Naive B cell (primary cell): ENCODE measurements at regions not wholly inside any gene's neighbourhood (a gene's known extent, or its start where the extent isn't known, plus 50 kb on each side); places are given as distances from the start of the nearest gene placed in this dataset.
"Not testable (repeated sequence)": the region's sequence is repeated elsewhere in the genome, so short reads cannot be mapped to it uniquely, and the experiment has no call there.

Experiments
- ATAC-seq, 2 donors: fragments of 150-1000 bp; cut with Tn5 transposase; 2 replicates each; pipeline ENCODE4 v1.10.0; 2021; ENCODE audit warnings: low read depth in 2 of 2, mild to moderate bottlenecking in 2 of 2, moderate library complexity in 2 of 2
- DNase-seq: peaks from one replicate; pipeline ENCODE4 v3.0.0; 2022
- H3K27ac Mint-ChIP-seq, 6 donors: one replicate each; pipeline ENCODE4 v1.8.0; 2020 to 2022; ENCODE audit warnings: mild to moderate bottlenecking in 6 of 6, mixed read lengths in 6 of 6, moderate library complexity in 5 of 6, inconsistent platforms in 2 of 6
- H3K27me3 Mint-ChIP-seq, 3 donors: one replicate each; pipeline ENCODE4 v1.8.0; 2021 to 2022; ENCODE audit warnings: mixed read lengths in 3 of 3, mild to moderate bottlenecking in 1 of 3
- H3K36me3 Mint-ChIP-seq, 2 donors: one replicate each; pipeline ENCODE4 v1.8.0; 2020 to 2022; ENCODE audit warnings: mixed read lengths in 2 of 2, inconsistent platforms in 1 of 2, mild to moderate bottlenecking in 1 of 2
- H3K4me1 Mint-ChIP-seq, 3 donors: one replicate each; pipeline ENCODE4 v1.8.0; 2020 to 2022; ENCODE audit warnings: mixed read lengths in 3 of 3, inconsistent platforms in 1 of 3, mild to moderate bottlenecking in 1 of 3, moderate library complexity in 1 of 3
- H3K4me3 Mint-ChIP-seq, 8 donors: one replicate each; pipeline ENCODE4 v1.8.0; 2020 to 2022; ENCODE audit warnings: mild to moderate bottlenecking in 8 of 8, mixed read lengths in 8 of 8, moderate library complexity in 8 of 8, inconsistent platforms in 2 of 8
- H3K9me3 Mint-ChIP-seq, 7 donors: one replicate each; pipeline ENCODE4 v1.8.0; 2020 to 2022; ENCODE audit warnings: mixed read lengths in 7 of 7, mild to moderate bottlenecking in 5 of 7, inconsistent platforms in 2 of 7, moderate library complexity in 1 of 7

GRCh38 chr14:71800878-71801277, 131.4 kb upstream of the RGS6 start:
- Mint-ChIP-seq H3K4me3 (no peak overlapping the region), H3K9me3 (peaks cover 0 to 3% (median 2%) of the 10 kb centered on the region in 7 donors), H3K36me3 (no peaks in the 10 kb centered on the region), H3K4me1 (no peaks in the 10 kb centered on the region), H3K27me3 (peaks cover 21 to 36% (median 31%) of the 10 kb centered on the region in 3 donors), H3K27ac (no peak overlapping the region)
- ATAC-seq (no peak), DNase-seq (no peak)

GRCh38 chr14:71803539-71804260, 128.5 kb upstream of the RGS6 start:
- no peaks in the 10 kb centered on the region for H3K4me1 Mint-ChIP-seq
- no peaks in the 10 kb centered on the region for H3K36me3 Mint-ChIP-seq
- ATAC-seq (no peak), DNase-seq (no peak)
- no peak overlapping the region for H3K27ac Mint-ChIP-seq
- no peak overlapping the region for H3K4me3 Mint-ChIP-seq
- peaks cover 29 to 47% (median 34%) of the 10 kb centered on the region in 3 donors for H3K27me3 Mint-ChIP-seq
- H3K9me3 Mint-ChIP-seq: peaks cover 0 to 4% (median 2%) of the 10 kb centered on the region in 7 donors

GRCh38 chr14:71804992-71805391, 127.2 kb upstream of the RGS6 start:
- Mint-ChIP-seq H3K36me3 (no peaks in the 10 kb centered on the region), H3K4me1 (no peaks in the 10 kb centered on the region), H3K9me3 (peaks cover 0 to 10% (median 7%) of the 10 kb centered on the region in 7 donors), H3K4me3 (no peak overlapping the region), H3K27me3 (peaks cover 31 to 45% (median 43%) of the 10 kb centered on the region in 3 donors), H3K27ac (no peak overlapping the region)
- no peak for ATAC-seq
- DNase-seq: no peak

GRCh38 chr14:71807049-71807448, 125.2 kb upstream of the RGS6 start:
- not testable (repeated sequence) for H3K4me3 Mint-ChIP-seq, DNase-seq, H3K27ac Mint-ChIP-seq, ATAC-seq, H3K4me1 Mint-ChIP-seq, H3K36me3 Mint-ChIP-seq
- H3K9me3 Mint-ChIP-seq: peaks cover 0 to 23% (median 11%) of the 10 kb centered on the region in 7 donors
- H3K27me3 Mint-ChIP-seq: peaks cover 33 to 39% (median 38%) of the 10 kb centered on the region in 3 donors

GRCh38 chr14:71810800-71811199, 121.4 kb upstream of the RGS6 start:
- DNase-seq, H3K36me3 Mint-ChIP-seq, H3K27ac Mint-ChIP-seq, H3K4me3 Mint-ChIP-seq, ATAC-seq, H3K4me1 Mint-ChIP-seq: not testable (repeated sequence)
- Mint-ChIP-seq H3K9me3 (peaks cover 0 to 23% (median 10%) of the 10 kb centered on the region in 7 donors), H3K27me3 (peaks cover 30 to 41% (median 33%) of the 10 kb centered on the region in 3 donors)

- H3K36me3 Mint-ChIP-seq: no peaks in the 10 kb centered on the region
- no peaks in the 10 kb centered on the region for H3K4me1 Mint-ChIP-seq
- no peak for ATAC-seq
- H3K27ac Mint-ChIP-seq: no peak overlapping the region
- H3K4me3 Mint-ChIP-seq: no peak overlapping the region
- peaks cover 25 to 34% (median 31%) of the 10 kb centered on the region in 3 donors for H3K27me3 Mint-ChIP-seq
- no peak for DNase-seq
- peaks cover 0 to 23% (median 10%) of the 10 kb centered on the region in 7 donors for H3K9me3 Mint-ChIP-seq
Observed at GRCh38 chr14:71812693-71813092, 119.5 kb upstream of the RGS6 start.

GRCh38 chr14:71815110-71815509, 117.1 kb upstream of the RGS6 start:
- DNase-seq (no peak), ATAC-seq (no peak)
- Mint-ChIP-seq H3K4me3 (no peak overlapping the region), H3K9me3 (peaks cover 0 to 12% (median 6%) of the 10 kb centered on the region in 7 donors), H3K36me3 (no peaks in the 10 kb centered on the region), H3K27ac (no peak overlapping the region), H3K27me3 (peaks cover 21 to 32% (median 28%) of the 10 kb centered on the region in 3 donors), H3K4me1 (no peaks in the 10 kb centered on the region)

- DNase-seq (no peak), ATAC-seq (no peak)
- Mint-ChIP-seq H3K36me3 (no peaks in the 10 kb centered on the region), H3K4me1 (no peaks in the 10 kb centered on the region), H3K27ac (no peak overlapping the region), H3K27me3 (peaks cover 20 to 33% (median 31%) of the 10 kb centered on the region in 3 donors), H3K9me3 (peaks cover 0 to 13% (median 4%) of the 10 kb centered on the region in 7 donors), H3K4me3 (no peak overlapping the region)
Observed at GRCh38 chr14:71824816-71825215, 107.4 kb upstream of the RGS6 start.

- ATAC-seq (no peak), DNase-seq (no peak)
- H3K27me3 Mint-ChIP-seq: peaks cover 8 to 12% (median 9%) of the 10 kb centered on the region in 3 donors
- H3K27ac Mint-ChIP-seq: peak overlapping the region in 1 of 6 donors; percentile 7
- peaks cover 0 to 6% of the 10 kb centered on the region in 2 donors for H3K36me3 Mint-ChIP-seq
- no peak overlapping the region for H3K4me3 Mint-ChIP-seq
- H3K9me3 Mint-ChIP-seq: peaks cover 0 to 45% (median 23%) of the 10 kb centered on the region in 7 donors
- no peaks in the 10 kb centered on the region for H3K4me1 Mint-ChIP-seq
Observed at GRCh38 chr14:71833476-71833875, 98.8 kb upstream of the RGS6 start.

- Mint-ChIP-seq H3K27ac (no peak overlapping the region), H3K4me1 (no peaks in the 10 kb centered on the region), H3K4me3 (no peak overlapping the region), H3K27me3 (peaks cover 5 to 12% (median 12%) of the 10 kb centered on the region in 3 donors), H3K9me3 (peaks cover 0 to 35% (median 22%) of the 10 kb centered on the region in 7 donors), H3K36me3 (peaks cover 0 to 6% of the 10 kb centered on the region in 2 donors)
- ATAC-seq (no peak), DNase-seq (no peak)
Observed at GRCh38 chr14:71834284-71835204, 97.7 kb upstream of the RGS6 start.

GRCh38 chr14:71852181-71852580, 80.0 kb upstream of the RGS6 start:
- DNase-seq (no peak), ATAC-seq (no peak)
- no peak overlapping the region for H3K27ac Mint-ChIP-seq
- peaks cover 10 to 21% of the 10 kb centered on the region in 2 donors for H3K36me3 Mint-ChIP-seq
- H3K27me3 Mint-ChIP-seq: peaks cover 15 to 23% (median 20%) of the 10 kb centered on the region in 3 donors
- no peak overlapping the region for H3K4me3 Mint-ChIP-seq
- H3K4me1 Mint-ChIP-seq: peaks cover 8 to 18% (median 18%) of the 10 kb centered on the region in 3 donors
- peaks cover 7 to 21% (median 16%) of the 10 kb centered on the region in 7 donors for H3K9me3 Mint-ChIP-seq

GRCh38 chr14:71855399-71856036, 76.7 kb upstream of the RGS6 start:
- Mint-ChIP-seq H3K9me3 (peaks cover 11 to 40% (median 28%) of the 10 kb centered on the region in 7 donors), H3K4me1 (peaks cover 8 to 19% (median 18%) of the 10 kb centered on the region in 3 donors), H3K36me3 (peaks cover 8 to 31% of the 10 kb centered on the region in 2 donors), H3K27me3 (peaks cover 17 to 28% (median 18%) of the 10 kb centered on the region in 3 donors), H3K27ac (peak overlapping the region in 1 of 6 donors; percentile 38), H3K4me3 (peak overlapping the region in 3 of 8 donors; percentile 13 to 31 (median 24))
- ATAC-seq (no peak), DNase-seq (peak; percentile 9)
